Parathyroid adenoma (tissue), 2 donors: ENCODE measurements at regions not wholly inside any gene's neighbourhood (a gene's known extent, or its start where the extent isn't known, plus 50 kb on each side); places are given as distances from the start of the nearest gene placed in this dataset.

ENCODE experiments used
- H2AFZ ChIP-seq: fragments of 300-600 bp; sonication (generic); one replicate; pipeline ENCODE4 v1.7.0; 2017; ENCODE audit warnings: antibody characterized with exemption, mild to moderate bottlenecking
- H3K27ac ChIP-seq: fragments of 300-600 bp; sonication (generic); one replicate; pipeline ENCODE4 v1.7.0; 2017
- H3K27me3 ChIP-seq: fragments of 300-600 bp; sonication (generic); one replicate; pipeline ENCODE4 v1.7.0; 2017; ENCODE audit warnings: low read length; ENCODE audit not compliant: control insufficient read depth, insufficient read depth
- H3K36me3 ChIP-seq: fragments of 300-600 bp; sonication (generic); one replicate; pipeline ENCODE4 v1.7.0; 2017; ENCODE audit warnings: low read length; ENCODE audit not compliant: control insufficient read depth, insufficient read depth
- H3K4me1 ChIP-seq: fragments of 300-600 bp; sonication (generic); one replicate; pipeline ENCODE4 v1.7.0; 2017; ENCODE audit warnings: control low read depth
- H3K4me2 ChIP-seq: fragments of 300-600 bp; sonication (generic); one replicate; pipeline ENCODE4 v1.7.0; 2017; ENCODE audit warnings: low read length
- H3K4me3 ChIP-seq: fragments of 300-600 bp; sonication (generic); one replicate; pipeline ENCODE4 v1.7.0; 2017; ENCODE audit warnings: low read depth, low read length
- H3K79me2 ChIP-seq: fragments of 300-600 bp; sonication (generic); one replicate; pipeline ENCODE4 v1.7.0; 2017; ENCODE audit warnings: control low read depth
- H3K9ac ChIP-seq: fragments of 300-600 bp; sonication (generic); one replicate; pipeline ENCODE4 v1.7.0; 2017; ENCODE audit warnings: mild to moderate bottlenecking
- H3K9me3 ChIP-seq: fragments of 300-600 bp; sonication (generic); one replicate; pipeline ENCODE4 v1.7.0; 2017; ENCODE audit warnings: low read length; ENCODE audit not compliant: control insufficient read depth
- TF ChIP-seq, protein P1 (sequence below): fragments of 300-600 bp; sonication (generic); IDR thresholded peaks from one replicate; pipeline ENCODE4 v1.7.0; 2017; ENCODE audit warnings: antibody characterized with exemption, mild to moderate bottlenecking
- donor health status: primary hyperparathyroidism.

DNA sequence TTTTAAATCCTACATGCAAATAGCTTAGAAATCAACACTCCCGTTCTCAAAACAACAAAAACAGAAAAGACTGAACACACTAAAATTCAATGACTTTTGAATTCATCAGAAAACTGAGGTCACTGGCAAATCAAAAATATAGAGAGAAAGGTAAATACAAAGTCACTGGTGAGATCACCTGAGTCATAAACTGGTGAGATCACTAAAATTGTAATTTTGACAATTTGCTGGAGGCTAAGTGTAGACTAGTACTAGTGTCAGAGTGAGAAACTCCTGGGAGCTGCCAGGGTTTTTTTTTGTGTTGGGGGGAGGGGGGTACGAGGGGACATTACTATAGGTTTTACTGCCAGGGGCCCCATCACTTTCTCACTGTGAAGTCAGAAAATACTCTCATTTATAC lies 1876.0 kb upstream of the CELF4 start:
- no peaks in the 10 kb centered on the region for H3K4me1 ChIP-seq
- H3K9ac ChIP-seq, result no peak overlapping the region
- no peaks in the 10 kb centered on the region for H3K9me3 ChIP-seq
- no peaks in the 10 kb centered on the region for H3K27me3 ChIP-seq
- H2AFZ ChIP-seq, result no peak overlapping the region
- TF ChIP-seq, protein P1, sequence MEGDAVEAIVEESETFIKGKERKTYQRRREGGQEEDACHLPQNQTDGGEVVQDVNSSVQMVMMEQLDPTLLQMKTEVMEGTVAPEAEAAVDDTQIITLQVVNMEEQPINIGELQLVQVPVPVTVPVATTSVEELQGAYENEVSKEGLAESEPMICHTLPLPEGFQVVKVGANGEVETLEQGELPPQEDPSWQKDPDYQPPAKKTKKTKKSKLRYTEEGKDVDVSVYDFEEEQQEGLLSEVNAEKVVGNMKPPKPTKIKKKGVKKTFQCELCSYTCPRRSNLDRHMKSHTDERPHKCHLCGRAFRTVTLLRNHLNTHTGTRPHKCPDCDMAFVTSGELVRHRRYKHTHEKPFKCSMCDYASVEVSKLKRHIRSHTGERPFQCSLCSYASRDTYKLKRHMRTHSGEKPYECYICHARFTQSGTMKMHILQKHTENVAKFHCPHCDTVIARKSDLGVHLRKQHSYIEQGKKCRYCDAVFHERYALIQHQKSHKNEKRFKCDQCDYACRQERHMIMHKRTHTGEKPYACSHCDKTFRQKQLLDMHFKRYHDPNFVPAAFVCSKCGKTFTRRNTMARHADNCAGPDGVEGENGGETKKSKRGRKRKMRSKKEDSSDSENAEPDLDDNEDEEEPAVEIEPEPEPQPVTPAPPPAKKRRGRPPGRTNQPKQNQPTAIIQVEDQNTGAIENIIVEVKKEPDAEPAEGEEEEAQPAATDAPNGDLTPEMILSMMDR, result no peak
- no peaks in the 10 kb centered on the region for H3K36me3 ChIP-seq
- no peak overlapping the region for H3K27ac ChIP-seq
- no peaks in the 10 kb centered on the region for H3K79me2 ChIP-seq
- no peak overlapping the region for H3K4me2 ChIP-seq
- H3K4me3 ChIP-seq, result no peak overlapping the region

DNA sequence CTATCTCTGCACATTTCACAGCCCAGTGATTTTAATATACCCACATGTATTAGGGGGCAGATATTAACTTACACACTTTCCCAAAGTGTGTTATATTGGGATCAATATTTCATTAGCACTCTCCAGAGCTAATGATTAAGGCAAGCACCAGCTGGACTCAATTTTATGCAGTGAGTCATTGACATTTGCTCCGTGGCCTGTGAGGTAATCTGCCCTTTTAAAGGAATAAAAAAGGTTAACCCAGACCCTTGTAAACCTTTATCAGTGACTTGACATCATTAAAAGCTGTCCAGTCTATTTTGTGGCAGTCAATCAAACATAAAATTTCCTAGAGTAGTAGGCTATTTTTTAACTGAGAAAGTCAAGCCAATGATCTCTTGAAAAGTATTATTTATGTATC lies 1870.4 kb upstream of the CELF4 start:
- no peaks in the 10 kb centered on the region for H3K79me2 ChIP-seq
- no peak overlapping the region for H3K9ac ChIP-seq
- no peak overlapping the region for H3K4me2 ChIP-seq
- H3K4me1 ChIP-seq, result no peaks in the 10 kb centered on the region
- H3K9me3 ChIP-seq, result no peaks in the 10 kb centered on the region
- H3K36me3 ChIP-seq, result no peaks in the 10 kb centered on the region
- H3K4me3 ChIP-seq, result no peak overlapping the region
- no peaks in the 10 kb centered on the region for H3K27me3 ChIP-seq
- no peak overlapping the region for H2AFZ ChIP-seq
- H3K27ac ChIP-seq, result no peak overlapping the region
- TF ChIP-seq, protein P1, result no peak

DNA sequence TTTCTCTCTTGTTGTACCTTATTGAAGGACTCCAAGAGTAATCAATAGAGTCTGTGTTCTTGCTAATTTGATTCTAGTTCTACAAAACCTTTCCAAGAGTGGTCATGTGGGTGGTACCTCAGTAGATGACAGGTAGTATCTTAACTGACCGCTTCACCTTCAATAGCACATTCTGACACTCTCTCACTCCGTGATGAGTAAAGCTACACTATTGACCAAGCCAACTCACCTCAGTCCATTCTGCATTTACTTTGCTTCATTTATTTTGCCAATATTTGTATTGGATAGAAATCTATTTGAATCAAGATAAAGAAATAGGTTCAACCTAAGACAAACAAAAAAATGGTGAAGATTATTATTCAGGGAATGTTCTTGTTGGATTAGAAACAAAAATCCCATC lies 1869.6 kb upstream of the CELF4 start:
- TF ChIP-seq, protein P1, result no peak
- Histone ChIP-seq H3K9me3 (no peaks in the 10 kb centered on the region), H3K4me1 (no peaks in the 10 kb centered on the region), H3K4me2 (no peak overlapping the region), H3K36me3 (no peaks in the 10 kb centered on the region), H3K9ac (no peak overlapping the region), H3K27ac (no peak overlapping the region), H3K79me2 (no peaks in the 10 kb centered on the region), H2AFZ (no peak overlapping the region), H3K27me3 (no peaks in the 10 kb centered on the region), H3K4me3 (no peak overlapping the region)

DNA sequence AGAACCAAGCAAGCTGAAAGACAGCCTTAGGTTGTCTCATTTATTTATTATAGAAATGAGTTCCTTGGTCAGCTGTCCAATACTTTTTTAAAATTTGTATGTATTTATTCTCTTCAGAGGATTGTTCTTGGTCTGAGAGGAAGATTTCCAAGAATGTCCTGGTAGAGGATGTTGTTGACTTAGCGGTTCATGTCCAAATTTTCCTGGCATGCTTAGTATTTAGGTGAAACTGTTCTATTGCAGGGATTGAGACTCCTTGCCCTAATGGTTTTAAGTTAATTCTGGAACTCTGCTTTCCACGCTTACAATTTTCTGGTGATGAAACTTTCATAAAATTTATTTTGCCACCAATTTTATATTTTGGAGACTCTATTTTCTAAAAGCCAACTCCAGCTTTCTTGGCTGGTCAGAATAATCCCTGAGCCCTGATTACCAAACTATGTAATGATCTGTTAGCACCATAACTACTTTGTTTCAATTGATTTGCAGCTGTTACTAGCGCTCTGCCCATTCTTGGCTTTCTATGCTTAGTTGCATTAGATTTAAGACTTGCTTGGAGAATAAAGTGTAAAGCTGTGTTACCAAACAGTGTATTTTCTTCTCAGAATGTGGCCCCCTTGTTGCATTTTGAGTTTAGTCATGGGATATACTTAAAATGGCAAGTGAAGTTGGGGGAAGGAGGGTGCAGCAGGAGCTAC lies 1868.8 kb upstream of the CELF4 start:
- H3K27me3 ChIP-seq, result no peaks in the 10 kb centered on the region
- no peak overlapping the region for H2AFZ ChIP-seq
- H3K4me1 ChIP-seq, result no peaks in the 10 kb centered on the region
- TF ChIP-seq, protein P1, result no peak
- no peaks in the 10 kb centered on the region for H3K79me2 ChIP-seq
- H3K9me3 ChIP-seq, result no peaks in the 10 kb centered on the region
- H3K4me2 ChIP-seq, result no peak overlapping the region
- H3K9ac ChIP-seq, result no peak overlapping the region
- H3K4me3 ChIP-seq, result no peak overlapping the region
- H3K36me3 ChIP-seq, result no peaks in the 10 kb centered on the region
- no peak overlapping the region for H3K27ac ChIP-seq
